ENCODE measurements at regions not wholly inside any gene's neighbourhood (a gene's known extent, or its start where the extent isn't known, plus 50 kb on each side); places are given as distances from the start of the nearest gene placed in this dataset.
"Not testable (repeated sequence)": the region's sequence is repeated elsewhere in the genome, so short reads cannot be mapped to it uniquely, and the experiment has no call there.

DNA sequence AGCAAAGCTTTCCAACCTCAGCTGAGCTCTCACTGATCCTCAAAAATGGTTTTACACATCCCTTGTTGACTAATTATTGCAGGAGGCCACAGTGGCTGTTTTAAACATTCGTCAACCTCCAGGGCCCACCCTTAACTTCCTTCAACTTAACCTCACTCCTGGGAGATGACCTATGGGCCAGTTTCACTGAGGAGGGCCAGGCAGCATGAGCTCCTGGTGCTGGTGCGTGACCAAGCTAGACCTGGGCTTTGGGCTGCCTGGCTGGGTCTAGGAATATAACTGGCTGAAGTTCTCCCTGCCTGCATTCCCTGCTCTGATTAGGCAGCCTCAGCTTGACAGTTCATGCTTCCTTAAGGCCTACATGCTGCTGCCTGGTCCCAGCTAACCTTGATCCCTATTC lies 273.7 kb upstream of the ATP11B start:
- no peak overlapping the region for H3K27ac ChIP-seq (ENCODE audit: low read depth in 2 of 2, low read length in 1 of 2)
- H2AFZ ChIP-seq (ENCODE audit: low read depth) = no peak overlapping the region
- no peak overlapping the region for H3K4me3 ChIP-seq (ENCODE audit: low read depth in 2 of 2, low read length in 1 of 2)
- H3K9me2 ChIP-seq = no peaks in the 10 kb centered on the region
- H3K79me2 ChIP-seq (ENCODE audit: insufficient read depth) = no peaks in the 10 kb centered on the region
- POLR2A ChIA-PET = no interaction called here
- no peaks in the 10 kb centered on the region for H3K36me3 ChIP-seq (replicated peaks in 1 of 2; ENCODE audit: control insufficient read depth in 1 of 2, insufficient read depth in 2 of 2, low read length in 1 of 2)
- H3K4me2 ChIP-seq = no peak overlapping the region
- H3K9ac ChIP-seq = no peak overlapping the region
- 75% methylated on average over 2 of the region's 2 CpGs for WGBS (ENCODE audit: low lambda C conversion rate)
- H4K20me1 ChIP-seq (ENCODE audit: insufficient read depth) = no peaks in the 10 kb centered on the region
- no peaks in the 10 kb centered on the region for H3K9me3 ChIP-seq
- CTCF ChIA-PET = interaction anchor here (1.6 kb wide), 1 partner anchor 9 kb away, joined by 4 read pairs; no protein-coding TSS in a partner anchor
- no peak for TF ChIP-seq FOXJ3 (CRISPR knock-in tag; IDR thresholded peaks at IDR 0.05)
- TF ChIP-seq, protein P1, sequence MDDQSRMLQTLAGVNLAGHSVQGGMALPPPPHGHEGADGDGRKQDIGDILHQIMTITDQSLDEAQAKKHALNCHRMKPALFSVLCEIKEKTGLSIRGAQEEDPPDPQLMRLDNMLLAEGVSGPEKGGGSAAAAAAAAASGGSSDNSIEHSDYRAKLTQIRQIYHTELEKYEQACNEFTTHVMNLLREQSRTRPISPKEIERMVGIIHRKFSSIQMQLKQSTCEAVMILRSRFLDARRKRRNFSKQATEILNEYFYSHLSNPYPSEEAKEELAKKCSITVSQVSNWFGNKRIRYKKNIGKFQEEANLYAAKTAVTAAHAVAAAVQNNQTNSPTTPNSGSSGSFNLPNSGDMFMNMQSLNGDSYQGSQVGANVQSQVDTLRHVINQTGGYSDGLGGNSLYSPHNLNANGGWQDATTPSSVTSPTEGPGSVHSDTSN (IDR thresholded peaks at IDR 0.05) = no peak
- 0 out of 2 replicates have a peak, but pooled peaks cover 3% of the 10 kb centered on the region for H3K27me3 ChIP-seq (ENCODE audit: insufficient read depth)
- no peaks in the 10 kb centered on the region for H3F3A ChIP-seq (replicated peaks; ENCODE audit: insufficient read depth)
- no peak for DNase-seq
- H3K4me1 ChIP-seq (ENCODE audit: control insufficient read depth in 1 of 2, insufficient read depth in 2 of 2, low read depth in 1 of 2, low read length in 1 of 2) = no peaks in the 10 kb centered on the region

DNA sequence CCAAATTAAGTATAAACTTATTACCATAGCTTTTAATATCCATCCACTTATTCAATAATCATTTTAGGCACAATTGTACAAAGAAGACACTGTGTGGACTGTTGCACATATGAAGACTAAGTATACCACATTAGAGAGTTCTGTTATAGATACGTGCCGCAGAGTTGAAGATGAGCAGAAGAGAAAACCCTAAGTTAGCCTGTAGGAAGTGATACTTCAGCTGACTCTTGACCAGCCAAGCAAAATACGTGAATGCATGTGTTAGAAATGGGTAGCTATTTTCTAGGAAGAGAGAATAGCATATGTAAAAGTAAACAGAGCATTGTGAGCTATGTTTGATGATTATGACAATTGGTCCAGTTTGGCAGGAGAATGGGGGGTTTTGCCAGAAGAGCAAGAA lies 272.0 kb upstream of the ATP11B start:
- Histone ChIP-seq H3K79me2 (ENCODE audit: insufficient read depth) (no peaks in the 10 kb centered on the region), H3F3A (replicated peaks; ENCODE audit: insufficient read depth) (no peaks in the 10 kb centered on the region), H3K27ac (ENCODE audit: low read depth in 2 of 2, low read length in 1 of 2) (no peak overlapping the region), H3K27me3 (ENCODE audit: insufficient read depth) (no peaks in the 10 kb centered on the region), H3K4me2 (no peak overlapping the region), H3K4me3 (ENCODE audit: low read depth in 2 of 2, low read length in 1 of 2) (no peak overlapping the region), H3K9me3 (no peaks in the 10 kb centered on the region), H2AFZ (ENCODE audit: low read depth) (no peak overlapping the region), H3K9me2 (no peaks in the 10 kb centered on the region), H3K9ac (no peak overlapping the region), H4K20me1 (ENCODE audit: insufficient read depth) (no peaks in the 10 kb centered on the region), H3K36me3 (replicated peaks in 1 of 2; ENCODE audit: control insufficient read depth in 1 of 2, insufficient read depth in 2 of 2, low read length in 1 of 2) (no peaks in the 10 kb centered on the region), H3K4me1 (ENCODE audit: control insufficient read depth in 1 of 2, insufficient read depth in 2 of 2, low read depth in 1 of 2, low read length in 1 of 2) (no peaks in the 10 kb centered on the region)
- CTCF ChIA-PET = no interaction called here
- TF ChIP-seq, protein P2, sequence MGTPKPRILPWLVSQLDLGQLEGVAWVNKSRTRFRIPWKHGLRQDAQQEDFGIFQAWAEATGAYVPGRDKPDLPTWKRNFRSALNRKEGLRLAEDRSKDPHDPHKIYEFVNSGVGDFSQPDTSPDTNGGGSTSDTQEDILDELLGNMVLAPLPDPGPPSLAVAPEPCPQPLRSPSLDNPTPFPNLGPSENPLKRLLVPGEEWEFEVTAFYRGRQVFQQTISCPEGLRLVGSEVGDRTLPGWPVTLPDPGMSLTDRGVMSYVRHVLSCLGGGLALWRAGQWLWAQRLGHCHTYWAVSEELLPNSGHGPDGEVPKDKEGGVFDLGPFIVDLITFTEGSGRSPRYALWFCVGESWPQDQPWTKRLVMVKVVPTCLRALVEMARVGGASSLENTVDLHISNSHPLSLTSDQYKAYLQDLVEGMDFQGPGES (IDR thresholded peaks at IDR 0.05; ENCODE audit: low read depth, low read length) = no peak
- TF ChIP-seq NRF1 (IDR thresholded peaks at IDR 0.05; ENCODE audit: low read depth, low read length) = no peak
- TF ChIP-seq EZH2phosphoT487 (IDR thresholded peaks at IDR 0.05; ENCODE audit: borderline replicate concordance, low read depth) = no peak
- no peak for TF ChIP-seq JUND (IDR thresholded peaks at IDR 0.05)
- no peak for TF ChIP-seq TEAD4 (IDR thresholded peaks at IDR 0.05; ENCODE audit: borderline replicate concordance, insufficient read depth)
- no peak for TF ChIP-seq TCF12 (IDR thresholded peaks at IDR 0.05)
- TF ChIP-seq, protein P3, sequence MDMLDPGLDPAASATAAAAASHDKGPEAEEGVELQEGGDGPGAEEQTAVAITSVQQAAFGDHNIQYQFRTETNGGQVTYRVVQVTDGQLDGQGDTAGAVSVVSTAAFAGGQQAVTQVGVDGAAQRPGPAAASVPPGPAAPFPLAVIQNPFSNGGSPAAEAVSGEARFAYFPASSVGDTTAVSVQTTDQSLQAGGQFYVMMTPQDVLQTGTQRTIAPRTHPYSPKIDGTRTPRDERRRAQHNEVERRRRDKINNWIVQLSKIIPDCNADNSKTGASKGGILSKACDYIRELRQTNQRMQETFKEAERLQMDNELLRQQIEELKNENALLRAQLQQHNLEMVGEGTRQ (IDR thresholded peaks at IDR 0.05; ENCODE audit: borderline replicate concordance, low read depth, low read length) = no peak
- TF ChIP-seq RFX5 (IDR thresholded peaks at IDR 0.05; ENCODE audit: low read length) = no peak
- POLR2A ChIA-PET = no interaction called here
- no peak for DNase-seq
- WGBS (ENCODE audit: low lambda C conversion rate) = 66% methylated on average over 3 of the region's 3 CpGs

DNA sequence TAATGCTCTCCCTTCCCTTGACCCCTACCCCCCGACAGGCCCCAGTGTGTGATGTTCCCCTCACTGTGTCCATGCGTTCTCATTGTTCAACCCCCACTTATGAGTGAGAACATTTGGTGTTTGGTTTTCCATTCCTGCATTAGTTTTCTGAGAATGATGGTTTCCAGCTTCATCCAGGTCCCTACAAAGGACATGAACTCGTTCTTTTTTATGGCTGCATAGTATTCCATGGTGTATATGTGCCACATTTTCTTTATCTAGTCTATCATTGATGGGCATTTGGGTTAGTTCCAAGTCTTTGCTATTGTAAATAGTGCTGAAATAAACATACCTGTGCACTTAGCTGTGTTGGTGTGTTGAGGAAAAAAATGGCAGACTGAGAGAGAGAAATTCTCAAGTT lies 269.9 kb upstream of the ATP11B start:
- DNase-seq; H3K4me1 ChIP-seq (ENCODE audit: control insufficient read depth in 1 of 2, insufficient read depth in 2 of 2, low read depth in 1 of 2, low read length in 1 of 2); H3K27ac ChIP-seq (ENCODE audit: low read depth in 2 of 2, low read length in 1 of 2); H2AFZ ChIP-seq (ENCODE audit: low read depth); H4K20me1 ChIP-seq (ENCODE audit: insufficient read depth); H3K36me3 ChIP-seq (replicated peaks in 1 of 2; ENCODE audit: control insufficient read depth in 1 of 2, insufficient read depth in 2 of 2, low read length in 1 of 2); H3K9me3 ChIP-seq; H3K9ac ChIP-seq; H3K27me3 ChIP-seq (ENCODE audit: insufficient read depth); H3K79me2 ChIP-seq (ENCODE audit: insufficient read depth); H3K4me3 ChIP-seq (ENCODE audit: low read depth in 2 of 2, low read length in 1 of 2); H3F3A ChIP-seq (replicated peaks; ENCODE audit: insufficient read depth); H3K9me2 ChIP-seq; CTCF ChIA-PET; H3K4me2 ChIP-seq: not testable (repeated sequence)
- 58% methylated on average over 3 of the region's 3 CpGs for WGBS (ENCODE audit: low lambda C conversion rate)
- POLR2A ChIA-PET = interaction anchor here (0.6 kb wide), 2 partner anchors 12 to 15 kb away, joined by 6 to 8 read pairs; no protein-coding TSS in a partner anchor

Data from SK-N-SH (cell line).